T-helper 1 cell treated with Interleukin-12 subunit alpha and Interleukin-12 subunit beta and Interleukin-4 antibody, amounts not matched to agents 30 ng/mL and 1 ng/mL, for 36 hours (primary cell): ENCODE measurements at regions not wholly inside any gene's neighbourhood (a gene's known extent, or its start where the extent isn't known, plus 50 kb on each side); places are given as distances from the start of the nearest gene placed in this dataset.
"Not testable (repeated sequence)": the region's sequence is repeated elsewhere in the genome, so short reads cannot be mapped to it uniquely, and the experiment has no call there.

Experiments
- intact Hi-C: fragments of 100-400 bp; cut with micrococcal nuclease; formaldehyde crosslinking; loops from one replicate; pipeline ENCODE4 v1.15.1; 2024

DNA sequence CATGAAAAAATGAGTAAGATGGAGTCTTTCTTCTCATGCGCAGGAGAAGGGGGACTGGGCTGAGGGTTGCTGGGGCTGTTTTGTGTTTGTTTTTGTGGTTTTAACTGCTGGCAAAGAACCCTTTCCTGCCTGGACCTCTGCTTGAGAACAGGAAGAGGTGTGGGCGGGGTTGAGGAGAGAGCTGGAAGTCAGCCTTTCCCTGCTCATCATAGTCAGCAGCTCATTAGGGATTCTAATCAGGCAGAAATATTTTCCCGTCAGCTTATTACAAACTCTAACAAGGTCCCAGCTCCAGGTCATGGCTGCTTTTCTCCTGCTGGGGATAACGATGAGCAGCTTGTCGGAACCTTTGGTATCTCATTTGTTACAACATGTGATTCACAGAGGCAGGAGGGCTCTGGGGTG lies 185.0 kb upstream of the NRXN3 start:
- intact Hi-C loops = no loop called here

DNA sequence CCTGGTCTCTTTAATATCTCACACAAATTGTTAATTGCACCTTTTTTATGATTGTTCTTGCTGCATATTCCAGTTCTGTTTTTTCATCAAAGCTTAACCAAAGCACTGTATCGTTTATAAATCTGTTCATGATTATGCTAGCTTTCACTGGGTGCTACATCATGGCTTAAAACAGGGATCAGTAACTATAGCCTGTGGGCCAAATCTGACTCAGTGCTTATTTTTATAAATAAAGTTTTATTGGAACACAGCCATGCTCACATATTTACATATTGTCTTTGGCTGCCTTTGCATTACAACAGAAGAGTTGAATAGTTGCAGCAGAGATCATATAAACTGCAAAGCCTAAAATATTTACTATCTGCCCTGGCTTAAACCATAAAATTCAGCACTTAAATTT lies 183.4 kb upstream of the NRXN3 start:
- intact Hi-C loops = no loop called here

DNA sequence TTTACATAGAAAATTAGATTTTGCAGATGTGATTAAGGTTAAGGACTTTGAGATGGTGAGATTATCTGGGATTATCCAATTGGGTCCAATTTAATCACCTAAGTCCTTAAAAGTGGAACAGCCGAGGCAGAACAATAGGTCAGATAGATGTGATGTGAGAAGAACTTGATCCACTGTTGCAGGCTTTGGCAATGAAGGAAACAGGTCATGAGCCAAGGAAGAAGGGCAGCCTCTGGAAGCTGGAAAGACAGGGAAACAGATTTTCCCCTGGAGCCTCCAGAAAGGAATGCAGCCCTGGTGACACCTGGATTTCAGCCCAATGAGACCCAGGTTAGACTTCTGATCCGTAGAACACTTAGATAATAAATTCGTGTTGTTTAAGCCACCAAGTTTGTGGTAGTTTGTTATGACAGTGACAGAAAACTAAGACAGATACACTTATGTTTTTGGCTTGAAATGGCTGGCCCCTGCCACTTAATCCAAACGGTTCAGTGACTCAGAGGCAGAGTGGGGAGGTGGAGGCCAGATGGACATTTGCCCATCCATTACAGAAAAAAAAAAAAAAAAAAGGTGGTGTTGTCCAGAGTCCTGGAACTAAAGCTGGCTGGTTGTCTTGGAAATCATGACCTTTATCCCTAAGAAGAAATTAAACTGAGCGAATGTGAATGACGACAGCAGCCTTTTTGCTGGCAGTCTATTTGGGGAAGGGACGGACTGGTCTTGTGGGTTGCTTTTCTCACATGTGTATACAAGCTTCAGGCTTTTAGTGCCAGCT lies 181.9 kb upstream of the NRXN3 start:
- intact Hi-C loops = no loop called here

DNA sequence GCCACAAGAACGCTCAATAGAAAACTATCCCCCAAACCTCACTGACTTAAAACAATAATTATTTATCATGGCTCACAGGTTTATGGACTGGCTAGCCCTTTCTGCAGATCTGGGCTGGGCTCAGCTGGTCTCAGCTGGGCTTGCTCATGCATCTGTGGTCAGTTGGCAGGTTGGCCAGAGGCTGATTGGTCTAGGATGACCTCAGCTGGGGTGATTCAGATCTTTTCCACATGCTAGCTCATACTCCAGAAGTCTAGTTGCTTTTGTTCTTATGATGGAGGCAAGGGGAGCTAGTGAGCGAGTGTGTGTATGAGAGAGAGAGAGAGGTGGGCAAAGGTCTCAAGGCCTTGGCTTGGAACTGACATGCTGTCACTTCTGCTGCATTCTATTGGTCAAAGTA lies 181.2 kb upstream of the NRXN3 start:
- intact Hi-C loops = no loop called here

DNA sequence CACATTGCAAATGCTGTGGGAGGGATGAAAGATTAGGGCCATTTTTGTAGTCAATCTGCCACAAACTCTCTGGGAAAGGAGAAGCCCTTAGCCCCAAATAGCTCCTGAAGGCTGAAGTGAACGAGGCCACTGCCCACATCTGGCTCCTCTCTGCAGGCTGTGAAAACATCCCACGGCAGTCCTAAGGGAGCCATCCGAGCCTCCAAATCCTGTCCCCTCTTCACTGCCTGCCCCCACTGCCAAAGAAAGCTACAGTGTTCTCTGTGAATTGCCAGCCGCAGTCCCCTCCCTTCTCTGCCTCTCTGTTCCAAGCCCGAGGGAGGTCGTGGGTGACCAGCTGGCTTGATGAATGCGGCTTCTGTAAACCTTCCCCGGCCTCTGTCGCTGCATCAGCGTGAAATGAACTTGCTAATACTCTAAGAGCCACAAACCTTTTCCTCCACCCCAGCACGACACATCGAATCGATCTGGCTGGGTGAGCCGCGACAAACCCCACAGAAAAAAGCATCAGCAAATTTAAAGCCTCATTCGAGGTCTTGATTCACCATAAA lies 180.7 kb upstream of the NRXN3 start:
- intact Hi-C loops = no loop called here

DNA sequence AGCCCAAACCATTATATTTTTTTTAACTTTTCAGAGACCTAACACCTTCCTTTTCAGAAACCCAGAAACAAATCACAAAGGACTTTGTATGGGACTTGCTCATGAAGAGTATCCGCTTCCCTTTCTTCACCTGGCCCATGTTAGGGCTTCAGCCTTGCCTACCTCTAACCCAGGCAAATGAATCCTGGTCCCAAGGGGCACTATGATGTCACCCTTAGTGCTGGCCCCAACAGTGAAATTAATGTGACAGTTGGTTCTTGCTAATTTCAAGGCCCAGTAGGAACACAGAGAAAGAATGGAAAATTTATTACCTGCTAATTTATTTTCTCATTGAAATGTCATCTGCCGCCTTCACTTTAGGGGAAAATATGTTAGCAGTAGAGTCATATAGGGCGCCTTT lies 179.8 kb upstream of the NRXN3 start:
- intact Hi-C loops = no loop called here

DNA sequence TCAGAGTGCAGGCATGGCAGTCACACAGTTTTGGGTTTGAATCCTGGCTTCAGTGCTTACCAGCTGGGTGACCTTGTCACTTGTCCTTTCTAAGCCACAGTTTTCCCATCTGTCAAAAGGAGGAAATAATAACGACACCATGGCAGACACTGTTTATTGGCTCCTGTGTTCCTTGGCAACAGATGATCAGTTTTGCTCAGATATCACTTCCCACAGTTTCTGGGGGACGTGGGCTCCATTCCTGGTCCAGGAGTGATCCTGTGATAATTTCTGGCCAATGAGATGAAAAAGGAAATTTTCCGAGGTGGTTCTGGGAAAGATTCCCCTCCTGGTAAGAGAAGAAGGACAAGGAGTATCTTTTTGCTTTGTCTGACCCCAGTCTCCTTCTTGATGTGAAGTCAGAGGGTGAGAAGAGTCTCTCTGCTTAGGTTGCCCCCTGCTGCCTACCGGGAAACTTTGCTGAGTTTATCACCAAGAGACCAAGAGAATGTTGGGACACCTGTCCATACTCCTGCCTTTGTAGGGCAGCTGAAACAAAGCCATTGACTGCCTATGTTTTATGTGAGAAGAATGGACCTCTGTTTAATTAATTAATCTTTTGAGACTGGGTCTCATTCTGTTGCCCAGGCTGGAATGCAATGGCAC lies 178.9 kb upstream of the NRXN3 start:
- intact Hi-C loops = loop anchor here (1.0 kb wide), 1 partner anchor 129 kb away; no protein-coding TSS in a partner anchor

DNA sequence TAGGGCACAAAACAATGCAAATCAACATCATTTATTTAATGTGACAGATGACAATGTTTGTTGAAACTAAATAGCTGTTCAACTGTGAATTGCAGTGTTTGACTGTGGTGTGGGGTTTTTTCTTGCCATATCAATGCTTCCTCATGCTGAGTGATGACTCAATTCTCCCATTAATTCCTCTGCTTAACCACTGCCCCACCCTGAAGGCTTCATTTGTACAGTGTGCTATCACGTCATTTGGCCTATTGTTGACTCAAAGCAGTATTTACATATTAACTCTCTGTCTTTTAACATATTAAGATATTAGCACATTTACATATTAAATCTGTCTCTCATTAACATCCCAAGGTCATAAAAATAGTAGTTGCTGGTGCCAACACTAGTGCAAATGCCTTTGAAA lies 164.8 kb upstream of the NRXN3 start:
- intact Hi-C loops = loop anchor here (1.0 to 10.0 kb wide), 6 partner anchors 39 to 685 kb away; partner anchors contain the start of genes ADCK1, ALKBH1, GSTZ1 and POMT2

DNA sequence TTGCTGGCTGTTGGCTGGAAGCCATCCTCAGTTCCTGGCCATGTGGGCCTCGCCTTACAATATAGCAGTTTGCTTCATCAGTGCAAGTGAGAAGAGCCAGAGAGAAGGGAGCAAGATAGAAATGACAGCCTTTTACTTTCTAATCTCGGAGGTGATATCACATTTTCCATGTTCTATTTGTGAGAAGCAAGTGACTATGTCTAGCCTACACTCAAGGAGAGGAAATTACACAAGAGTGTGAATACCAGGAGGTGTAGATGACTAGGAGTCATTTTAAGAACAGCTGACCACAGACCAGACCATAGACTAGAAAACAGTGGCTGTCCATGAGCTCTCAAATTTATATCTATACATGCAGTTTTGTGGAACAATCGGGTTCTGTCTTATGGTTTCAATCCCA lies 163.0 kb upstream of the NRXN3 start:
- intact Hi-C loops = loop anchor here (10.0 kb wide), 1 partner anchor 392 kb away; the partner anchor contains the start of gene SPTLC2

DNA sequence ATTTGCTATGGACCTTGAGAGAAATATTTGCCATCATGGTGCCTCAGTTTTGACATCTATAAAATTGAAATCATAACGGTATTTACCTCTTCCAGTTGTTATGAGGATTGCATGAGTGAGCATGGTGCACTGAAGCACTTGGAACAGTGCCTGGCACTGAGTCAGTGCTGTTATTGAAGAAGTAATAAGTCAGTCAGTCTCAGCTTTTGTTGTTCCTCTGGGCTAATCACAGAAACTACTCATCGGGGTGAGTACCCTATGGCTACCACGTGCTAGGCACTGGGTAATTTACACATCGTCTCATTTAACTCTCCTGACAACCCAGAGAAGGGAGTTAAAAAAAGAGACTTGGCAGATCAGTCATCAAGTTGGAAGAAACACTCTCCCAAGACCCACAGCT lies 159.5 kb upstream of the NRXN3 start:
- intact Hi-C loops = no loop called here

DNA sequence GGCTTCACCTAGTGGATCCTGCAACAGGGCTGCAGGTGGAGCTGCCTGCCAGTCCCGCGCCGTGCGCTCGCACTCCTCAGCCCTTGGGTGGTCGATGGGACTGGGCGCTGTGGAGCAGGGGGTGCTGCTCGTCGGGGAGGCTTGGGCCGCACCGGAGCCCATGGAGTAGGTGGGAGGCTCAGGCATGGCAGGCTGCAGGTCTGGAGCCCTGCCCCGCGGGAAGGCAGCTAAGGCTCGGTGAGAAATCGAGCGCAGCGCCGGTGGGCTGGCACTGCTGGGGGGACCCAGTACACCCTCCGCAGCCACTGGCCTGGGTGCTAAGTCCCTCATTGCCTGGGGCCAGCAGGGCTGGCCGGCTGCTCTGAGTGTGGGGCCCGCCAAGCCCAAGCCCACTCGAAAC lies 156.3 kb upstream of the NRXN3 start:
- intact Hi-C loops = not testable (repeated sequence)

DNA sequence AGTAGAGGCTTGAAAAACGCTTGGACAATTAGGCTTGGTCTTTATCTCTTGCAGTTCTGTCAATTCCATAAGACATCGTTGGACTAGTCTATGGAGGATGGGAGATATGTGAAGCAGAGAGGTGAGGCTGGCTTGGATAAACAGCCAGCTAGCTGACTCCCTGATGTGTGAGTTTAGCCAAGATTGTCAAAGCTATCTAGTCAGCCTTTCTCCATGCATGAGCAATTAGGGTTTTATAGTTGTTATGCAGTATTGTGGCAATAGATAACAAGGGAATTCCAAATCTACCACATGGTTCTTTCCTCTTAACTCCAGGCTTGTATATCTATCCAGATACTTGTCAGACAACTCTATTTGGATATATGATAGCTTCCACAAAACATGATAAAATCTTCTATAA lies 153.6 kb upstream of the NRXN3 start:
- intact Hi-C loops = no loop called here

DNA sequence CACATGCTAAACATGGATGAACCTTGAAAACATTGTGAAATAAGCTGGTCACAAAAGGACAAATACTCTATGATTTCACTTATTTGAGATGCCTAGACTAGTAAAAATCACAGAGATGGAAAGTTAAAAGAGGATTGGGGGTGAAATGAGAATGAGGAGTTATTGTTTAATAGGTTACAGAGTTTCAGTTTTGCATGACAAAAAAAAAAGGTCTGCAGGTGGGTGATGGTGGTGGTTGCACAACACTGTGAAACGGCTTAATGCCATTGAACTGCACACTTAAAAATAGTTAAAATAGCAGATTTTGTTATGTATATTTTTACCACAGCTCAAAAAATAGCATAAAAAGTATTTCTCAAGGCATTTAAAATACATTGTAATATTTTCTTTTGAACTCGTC lies 151.9 kb upstream of the NRXN3 start:
- intact Hi-C loops = no loop called here

DNA sequence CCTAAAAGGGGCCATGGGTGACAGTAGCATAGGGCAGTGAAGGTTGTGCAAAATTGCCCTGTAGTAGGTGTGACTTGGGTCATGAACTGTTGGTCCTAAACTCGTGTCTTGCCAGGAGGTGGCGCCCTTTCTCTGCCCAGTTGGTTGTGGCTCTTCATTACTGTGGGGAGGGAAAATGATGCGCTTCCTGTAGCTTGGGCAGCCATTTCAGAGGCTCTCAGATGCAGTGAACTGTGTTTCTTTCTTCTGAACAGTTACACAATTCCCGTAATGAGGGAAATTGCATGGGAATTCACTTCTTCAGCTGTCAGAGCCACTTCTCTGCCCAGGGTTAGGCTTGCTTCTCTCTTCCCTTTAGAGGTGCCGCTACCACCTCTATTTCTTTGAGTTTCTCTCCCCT lies 148.1 kb upstream of the NRXN3 start:
- intact Hi-C loops = loop anchor here (2.0 to 5.0 kb wide), 2 partner anchors 675 to 815 kb away; no protein-coding TSS in a partner anchor

DNA sequence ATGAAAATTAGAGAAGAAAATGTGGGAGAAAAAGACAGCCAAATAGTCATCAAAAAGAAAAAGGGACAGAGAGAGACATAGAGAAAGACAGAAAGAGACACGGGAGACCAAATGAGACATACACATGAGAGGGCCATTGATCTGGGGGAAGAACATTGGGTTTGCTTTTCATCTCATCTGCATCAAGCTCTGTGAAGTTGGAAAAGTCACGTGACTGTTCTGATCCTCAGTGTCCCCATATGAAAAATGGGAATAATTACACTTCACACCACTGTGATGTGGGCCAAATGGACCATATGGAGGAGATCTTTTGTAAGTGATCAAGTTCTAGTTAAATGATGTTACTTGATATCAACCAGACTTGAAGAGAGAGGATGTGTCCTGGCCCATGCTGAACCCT lies 147.1 kb upstream of the NRXN3 start:
- intact Hi-C loops = loop anchor here (2.0 to 5.0 kb wide), 2 partner anchors 674 to 814 kb away; no protein-coding TSS in a partner anchor

DNA sequence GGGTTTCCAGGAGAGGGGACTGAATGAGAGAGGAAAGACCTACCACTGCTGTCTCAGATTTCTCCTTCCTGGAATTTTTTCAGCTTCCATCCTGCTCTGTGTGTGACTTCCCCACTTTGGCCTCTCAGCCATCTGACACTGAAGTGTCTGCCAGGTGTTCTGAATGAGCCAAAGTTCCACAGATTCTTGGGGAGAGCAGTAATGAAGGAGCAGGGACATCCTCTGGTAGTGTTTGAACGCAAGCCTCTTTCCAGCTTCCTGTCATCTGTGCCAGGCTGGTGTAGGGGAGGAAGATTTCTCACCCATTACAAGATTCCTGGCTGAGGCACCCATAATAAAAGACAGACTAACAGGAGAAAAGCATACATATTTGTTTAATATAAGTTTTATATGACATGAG lies 141.7 kb upstream of the NRXN3 start:
- intact Hi-C loops = no loop called here

DNA sequence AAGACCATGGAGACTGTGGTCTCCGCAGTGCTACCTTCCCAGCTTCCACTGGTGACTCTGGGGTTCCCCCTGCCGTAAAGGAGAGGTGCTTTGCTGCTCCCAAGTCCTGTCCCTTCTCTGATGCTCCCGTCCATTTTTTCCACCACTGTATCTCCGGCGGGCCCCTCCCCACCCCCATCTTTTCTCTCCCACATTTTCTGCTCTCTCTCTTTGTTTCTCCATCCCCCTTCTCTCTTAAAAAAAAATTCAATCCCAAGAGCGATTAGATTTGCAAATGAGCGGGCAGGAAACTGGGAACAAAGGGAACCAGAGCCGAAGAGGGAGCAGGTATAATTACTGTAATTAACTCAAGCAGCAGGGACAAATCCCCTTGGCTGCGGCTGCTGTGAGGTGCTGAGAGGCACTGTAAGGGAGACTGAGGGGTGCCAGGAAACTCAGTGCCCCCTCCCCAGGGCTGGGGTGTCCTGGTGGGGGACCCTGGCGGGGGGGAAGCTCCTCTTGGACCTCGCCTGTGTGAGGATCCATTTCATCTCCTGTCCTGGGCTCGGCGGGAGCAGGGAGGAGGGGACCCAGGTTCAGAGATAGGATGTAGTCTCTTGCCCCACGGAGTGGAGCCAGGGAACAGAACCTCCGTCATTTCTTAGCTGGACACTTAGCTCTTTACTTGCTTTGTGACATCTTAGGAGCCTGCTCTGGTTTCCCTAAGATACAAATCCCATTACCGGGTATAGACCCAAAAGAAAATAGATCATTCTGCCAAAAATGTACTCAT lies 140.4 kb upstream of the NRXN3 start:
- intact Hi-C loops = loop anchor here (1.0 kb wide), 1 partner anchor 167 kb away; no protein-coding TSS in a partner anchor

DNA sequence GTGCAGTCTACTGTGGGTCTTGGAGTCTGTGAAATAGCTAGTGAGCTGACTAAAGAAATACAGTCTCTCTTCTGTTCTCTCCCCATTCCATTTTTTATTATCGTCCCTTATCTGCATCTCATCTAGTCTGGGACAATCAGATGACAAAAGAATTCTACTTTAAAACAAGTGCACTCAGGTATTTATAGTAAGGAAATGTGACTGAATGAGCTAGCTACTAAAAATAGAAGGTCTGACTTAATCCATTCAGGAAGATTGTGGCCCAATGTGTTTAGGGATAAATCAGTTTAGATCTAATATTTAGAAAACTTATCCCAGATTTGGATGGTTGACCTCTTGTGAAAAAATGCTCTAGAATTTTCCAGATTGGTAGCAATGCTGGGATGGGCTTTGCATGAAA lies 126.8 kb upstream of the NRXN3 start:
- intact Hi-C loops = no loop called here

DNA sequence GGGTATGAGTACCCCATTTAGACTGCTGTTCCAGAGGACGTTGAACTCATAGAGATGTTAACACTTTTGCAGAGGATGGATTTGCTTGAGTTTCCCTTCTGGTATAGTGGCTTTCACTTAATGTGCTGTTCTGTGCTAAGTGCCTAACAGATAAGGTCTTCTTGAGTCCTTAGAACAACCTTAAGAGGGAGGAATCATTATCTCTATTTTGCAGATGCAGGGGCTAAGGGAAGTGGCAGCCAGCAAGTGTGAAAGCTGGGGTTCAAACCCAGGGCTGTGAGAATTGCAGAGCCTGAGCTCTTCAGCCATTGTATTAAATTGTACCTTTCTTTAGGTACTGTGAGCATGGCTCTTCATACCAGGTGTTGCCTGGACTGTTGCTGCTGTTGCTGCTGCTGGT lies 122.1 kb upstream of the NRXN3 start:
- intact Hi-C loops = no loop called here

DNA sequence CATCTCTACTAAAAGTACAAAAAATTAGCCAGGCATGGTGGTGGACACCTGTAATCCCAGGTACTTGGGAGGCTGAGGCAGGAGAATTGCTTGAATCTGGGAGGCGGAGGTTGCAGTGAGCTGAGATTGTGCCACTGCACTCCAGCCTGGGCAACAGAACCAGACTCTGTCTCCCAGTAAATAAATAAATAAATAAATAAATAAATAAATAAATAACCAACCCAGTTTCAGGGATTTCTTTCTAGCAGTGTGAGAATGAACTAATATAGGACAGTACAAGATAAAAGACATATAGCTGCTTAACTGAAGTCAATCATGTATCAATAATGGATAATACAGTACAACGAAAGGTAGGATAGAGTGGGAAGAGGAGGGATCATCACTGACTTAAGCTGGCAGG lies 113.3 kb upstream of the NRXN3 start:
- intact Hi-C loops = not testable (repeated sequence)

DNA sequence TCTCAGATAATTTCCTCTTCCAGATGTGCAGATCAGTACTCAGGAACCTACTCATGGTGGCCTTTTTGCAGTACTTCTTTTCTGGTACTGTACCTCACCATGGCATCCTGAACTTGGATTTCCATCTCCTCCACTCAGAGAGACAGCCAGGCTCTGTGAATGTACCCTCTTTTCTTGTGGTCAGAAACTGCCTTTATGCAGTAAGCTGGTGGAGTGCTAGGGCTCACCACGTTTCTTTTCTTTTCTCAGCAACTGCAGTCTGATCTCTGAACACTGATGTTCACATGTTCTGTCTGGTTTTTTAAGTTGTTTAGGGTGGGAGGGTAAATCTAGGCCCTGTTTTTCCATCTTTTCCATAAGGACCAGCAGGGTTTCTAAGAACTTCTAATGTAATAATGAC lies 99.8 kb upstream of the NRXN3 start:
- intact Hi-C loops = no loop called here
